ENCODE measurements at regions not wholly inside any gene's neighbourhood (a gene's known extent, or its start where the extent isn't known, plus 50 kb on each side); places are given as distances from the start of the nearest gene placed in this dataset.

DNA sequence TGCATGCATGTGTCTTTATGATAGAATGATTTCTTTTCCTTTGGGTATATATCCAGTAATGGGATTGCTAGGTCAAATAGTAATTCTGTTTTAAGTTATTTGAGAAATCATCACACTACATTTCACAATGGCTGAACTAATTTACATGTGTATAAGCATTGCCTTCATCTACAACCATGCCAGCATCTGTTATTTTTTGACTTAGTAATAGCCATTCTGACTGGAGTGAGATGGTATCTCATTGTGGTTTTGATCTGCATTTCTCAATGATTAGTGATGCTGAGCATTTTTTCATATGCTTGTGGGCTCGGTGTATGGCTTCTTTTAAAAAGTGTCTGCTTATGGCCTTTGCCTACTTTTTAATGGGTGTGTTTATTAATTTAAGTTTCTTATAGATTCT is 102.3 kb upstream of the CCDC112 start:
- Histone ChIP-seq H3K18ac (ENCODE audit: low read depth, low read length) (no peak overlapping the region), H3K9me1 (ENCODE audit: insufficient read depth, low read length) (peaks cover 6% of the 10 kb centered on the region), H2BK5ac (ENCODE audit: low read depth, low read length, poor library complexity, severe bottlenecking) (no peak overlapping the region), H2BK20ac (ENCODE audit: low read depth, low read length) (no peak overlapping the region), H2AK5ac (ENCODE audit: low read depth, low read length) (no peak overlapping the region), H3K4me2 (ENCODE audit: low read depth, low read length) (no peak overlapping the region), H4K20me1 (ENCODE audit: insufficient read depth, low read length) (no peaks in the 10 kb centered on the region), H2BK15ac (ENCODE audit: low read depth, low read length) (no peak overlapping the region), H3K27me3 (ENCODE audit: control insufficient read depth, insufficient read depth, low read length) (no peaks in the 10 kb centered on the region), H3K56ac (ENCODE audit: extremely low read depth, insufficient read depth, low read length) (no peak overlapping the region), H4K8ac (ENCODE audit: low read depth in 2 of 2, low read length in 2 of 2) (no peak overlapping the region), H3K4ac (ENCODE audit: low read depth, low read length) (no peak overlapping the region), H2AFZ (replicated peaks; ENCODE audit: low read length, poor library complexity) (no peak overlapping the region), H4K5ac (ENCODE audit: low read depth, low read length) (no peak overlapping the region), H4K91ac (ENCODE audit: insufficient read depth, low read depth, low read length) (no peak overlapping the region), H3K79me1 (ENCODE audit: low read depth in 1 of 2, low read length in 2 of 2) (0 out of 4 replicates have a peak, but pooled peaks cover 0 to 5% of the 10 kb centered on the region in 2 experiments), H2BK120ac (ENCODE audit: low read depth, low read length) (no peak overlapping the region), H2AK9ac (replicated peaks; ENCODE audit: low read depth, low read length, poor library complexity) (no peak overlapping the region), H3K36me3 (ENCODE audit: control insufficient read depth, insufficient read depth, low read length) (no peaks in the 10 kb centered on the region), H3K9me3 (ENCODE audit: control insufficient read depth, insufficient read depth, low read length) (no peaks in the 10 kb centered on the region), H3K4me1 (ENCODE audit: control insufficient read depth, insufficient read depth, low read length) (peaks cover 6% of the 10 kb centered on the region), H3K27ac (ENCODE audit: insufficient read depth, low read length) (no peak overlapping the region), H3K9ac (ENCODE audit: low read depth, low read length) (no peak overlapping the region), H3K4me3 (ENCODE audit: insufficient read depth, low read depth, low read length) (no peak overlapping the region), H3K23ac (ENCODE audit: low read depth, low read length) (no peak overlapping the region), H3K14ac (replicated peaks; ENCODE audit: low read depth, low read length) (no peak overlapping the region)
- intact Hi-C loops (cut with micrococcal nuclease), result no loop called here
- WGBS, 2 experiments (ENCODE audit: extremely low coverage in 2 of 2, insufficient read length in 1 of 2), result no CpG with 5 or more reads among the region's 1 CpG
- peak; percentile 85 for ATAC-seq (ENCODE audit: low read depth)
- in situ Hi-C loops (cut with MboI; ENCODE audit: low sequenced_read_pairs), result no loop called here
- CTCF ChIA-PET, result no interaction called here
- no TSS peak for BruUV-seq (replicated peaks)
- peak; percentile 94 for DNase-seq
- POLR2A ChIA-PET (ENCODE audit: unreplicated experiment), result no interaction called here
- no peak for TF ChIP-seq NFE2L2 (IDR thresholded peaks at IDR 0.05; ENCODE audit: low read depth, low read length)
- peak; percentile 92 for TF ChIP-seq CEBPB (IDR thresholded peaks at IDR 0.05; ENCODE audit: low read depth, low read length)
- TF ChIP-seq BHLHE40 (IDR thresholded peaks at IDR 0.05; ENCODE audit: low read depth, low read length), result no peak
- no peak for TF ChIP-seq RFX5 (IDR thresholded peaks at IDR 0.05; ENCODE audit: low read depth, low read length)
- dilution Hi-C loops (cut with HindIII; ENCODE audit: low sequenced_read_pairs, unreplicated experiment), result no loop called here

All from IMR-90 (cell line).